HCT116 (cell line): ENCODE measurements at regions not wholly inside any gene's neighbourhood (a gene's known extent, or its start where the extent isn't known, plus 50 kb on each side); places are given as distances from the start of the nearest gene placed in this dataset.

Experiments used
- ATAC-seq: fragments of 200-7000 bp; cut with Tn5 transposase; 2 replicates; pipeline ENCODE4 v1.9.1; 2020; ENCODE audit warnings: mild to moderate bottlenecking, moderate library complexity
- BruUV-seq: library from RNA; stranded (reverse); fragments of 400-500 nt; replicated peaks from 2 replicates; lab custom pipeline; 2021; lab: Mats Ljungman, UMichigan
- CTCF ChIA-PET: fragments of 300-600 bp; sonication (Branson Sonifier 250); formaldehyde crosslinking; loops from one replicate; lab custom pipeline; 2021; ENCODE audit warnings: antibody characterized with exemption; lab: Charles Lee
- POLR2A ChIA-PET: fragments of 300-600, 350-600 bp; sonication (Branson Sonifier 250); formaldehyde crosslinking; loops from one replicate; lab custom pipeline; 2021; ENCODE audit warnings: antibody characterized with exemption; lab: Charles Lee
- RAD21 ChIA-PET, 2 experiments: fragments of 300-600 bp; sonication (Branson Sonifier 250); formaldehyde crosslinking; loops; one replicate each; lab custom pipeline; 2023; ENCODE audit warnings: low total read pairs in 2 of 2; ENCODE audit not compliant: uncharacterized antibody in 2 of 2, unreplicated experiment in 2 of 2, low non-redundant PET in 1 of 2; lab: Charles Lee
- DNase-seq: peaks from one replicate; pipeline ENCODE4 v3.0.0-alpha.2; 2010; ENCODE audit warnings: low read depth, low spot score
- H2AFZ ChIP-seq: fragments of 200-600 bp; shearing (Covaris generic), sonication (generic); 2 replicates; pipeline ENCODE4 v1.6.1; 2017; ENCODE audit warnings: low read depth, mixed run types, mixed read lengths, antibody characterized with exemption, low read length; ENCODE audit not compliant: poor library complexity, severe bottlenecking
- H3K27ac ChIP-seq: 2 replicates; pipeline ENCODE4 v1.5.1; 2012; ENCODE audit warnings: low read depth, low read length
- H3K27me3 ChIP-seq: fragments of 200-600 bp; sonication (generic); 2 replicates; pipeline ENCODE4 v1.6.1; 2016; ENCODE audit warnings: mixed run types, low read length, mixed read lengths; ENCODE audit not compliant: insufficient read depth
- H3K36me3 ChIP-seq, 2 experiments: fragments of 200-500 bp in 1 of 2; fragments of 200-600 bp in 1 of 2; sonication (Bioruptor generic) in 1 of 2; sonication (generic) in 1 of 2; 2 replicates each; pipeline versions ENCODE4 v1.5.1 to v1.6.1; 2014 to 2016; ENCODE audit warnings: low read length in 2 of 2, inconsistent platforms in 1 of 2, mixed read lengths in 1 of 2, mixed run types in 1 of 2; ENCODE audit not compliant: insufficient read depth in 2 of 2, control insufficient read depth in 1 of 2
- H3K4me1 ChIP-seq, 2 experiments: fragments of 200-600 bp in 1 of 2; sonication (generic) in 1 of 2; 2 replicates each; pipeline versions ENCODE4 v1.5.1 to v1.6.1; 2012 to 2017; ENCODE audit warnings: low read length in 2 of 2, inconsistent platforms in 1 of 2, mild to moderate bottlenecking in 1 of 2, mixed read lengths in 1 of 2, mixed run types in 1 of 2, moderate library complexity in 1 of 2; ENCODE audit not compliant: insufficient read depth in 2 of 2, control insufficient read depth in 1 of 2
- H3K4me2 ChIP-seq: fragments of 200-600 bp; sonication (generic); 2 replicates; pipeline ENCODE4 v1.6.1; 2017; ENCODE audit warnings: mixed run types, low read length, mixed read lengths
- H3K4me3 ChIP-seq, 2 experiments: fragments of 200-600 bp in 1 of 2; sonication (generic) in 1 of 2; replicated peaks in 1 of 2; 2 replicates each; pipeline ENCODE4 v1.5.1; 2011 to 2016; ENCODE audit warnings: low read length in 2 of 2, control low read depth in 1 of 2, low read depth in 1 of 2, mild to moderate bottlenecking in 1 of 2, mixed read lengths in 1 of 2, mixed run types in 1 of 2
- H3K79me2 ChIP-seq: fragments of 200-600 bp; sonication (generic); 2 replicates; pipeline ENCODE4 v1.6.1; 2017; ENCODE audit warnings: mild to moderate bottlenecking, mixed run types, low read length, moderate library complexity, mixed read lengths; ENCODE audit not compliant: insufficient read depth
- H3K9ac ChIP-seq: fragments of 200-600 bp; sonication (generic); 2 replicates; pipeline ENCODE4 v1.6.1; 2016; ENCODE audit warnings: low read length, mixed read lengths
- H3K9me2 ChIP-seq: fragments of 200-600 bp; sonication (generic), shearing (Covaris generic); 2 replicates; pipeline ENCODE4 v1.6.1; 2017; ENCODE audit warnings: mixed run types, mild to moderate bottlenecking, moderate library complexity; ENCODE audit not compliant: insufficient read depth
- H3K9me3 ChIP-seq, 2 experiments: fragments of 200-500 bp in 1 of 2; fragments of 200-600 bp in 1 of 2; sonication (Bioruptor generic) in 1 of 2; sonication (generic) in 1 of 2; 2 replicates each; pipeline ENCODE4 v1.6.1; 2014 to 2017; ENCODE audit warnings: low read length in 2 of 2, mixed read lengths in 2 of 2, inconsistent platforms in 1 of 2, low read depth in 1 of 2, mild to moderate bottlenecking in 1 of 2, mixed run types in 1 of 2, moderate library complexity in 1 of 2; ENCODE audit not compliant: control insufficient read depth in 1 of 2, insufficient read depth in 1 of 2
- H4K20me1 ChIP-seq: fragments of 200-600 bp; sonication (generic), shearing (Covaris generic); 2 replicates; pipeline ENCODE4 v1.6.1; 2017; ENCODE audit warnings: mixed run types, mild to moderate bottlenecking, moderate library complexity; ENCODE audit not compliant: insufficient read depth
- CEBPB ChIP-seq: IDR thresholded peaks from 2 replicates; pipeline ENCODE4 v1.6.1; 2012; ENCODE audit warnings: low read depth
- CTCF ChIP-seq, 3 experiments: fragments of 200-600 bp in 1 of 3; sonication (generic) in 1 of 3; IDR thresholded peaks in 2 of 3; conservative IDR thresholded peaks in 1 of 3; 2 replicates each; pipeline ENCODE4 v1.5.1; 2012 to 2017; ENCODE audit warnings: low read depth in 2 of 3, low read length in 2 of 3, antibody characterized with exemption in 1 of 3, borderline replicate concordance in 1 of 3, control low read depth in 1 of 3, mild to moderate bottlenecking in 1 of 3, mixed read lengths in 1 of 3, mixed run types in 1 of 3, moderate library complexity in 1 of 3; ENCODE audit not compliant: insufficient read depth in 1 of 3
- EGR1 ChIP-seq: IDR thresholded peaks from 2 replicates; pipeline ENCODE4 v1.6.1; 2012; ENCODE audit warnings: low read depth
- ELF1 ChIP-seq: IDR thresholded peaks from 2 replicates; pipeline ENCODE4 v1.6.1; 2012; ENCODE audit warnings: low read depth, borderline replicate concordance
- EZH2phosphoT487 ChIP-seq: fragments of 200-600 bp; IDR thresholded peaks from 2 replicates; pipeline ENCODE4 v1.6.1; 2018; ENCODE audit warnings: antibody characterized with exemption, borderline replicate concordance
- JUND ChIP-seq: IDR thresholded peaks from 2 replicates; pipeline ENCODE4 v1.6.1; 2012
- MAX ChIP-seq: IDR thresholded peaks from 2 replicates; pipeline ENCODE4 v1.6.1; 2012
- RAD21 ChIP-seq: IDR thresholded peaks from 2 replicates; pipeline ENCODE4 v1.6.1; 2012; ENCODE audit warnings: low read depth, mild to moderate bottlenecking
- REST ChIP-seq: IDR thresholded peaks from 2 replicates; pipeline ENCODE4 v1.6.1; 2012; ENCODE audit warnings: low read depth
- SP1 ChIP-seq: IDR thresholded peaks from 2 replicates; pipeline ENCODE4 v1.6.1; 2012; ENCODE audit warnings: low read depth
- TCF7L2 ChIP-seq: IDR thresholded peaks from 2 replicates; pipeline ENCODE4 v1.7.0; 2011; ENCODE audit warnings: borderline replicate concordance, inconsistent platforms; ENCODE audit not compliant: insufficient read depth, insufficient read length; ENCODE audit errors: extremely low read depth
- ZFX ChIP-seq: fragments of 450-650 bp; IDR thresholded peaks from 2 replicates; pipeline ENCODE4 v1.6.1; 2017
- ZNF274 ChIP-seq: fragments of 200-500 bp; sonication (Bioruptor generic); IDR thresholded peaks from 2 replicates; pipeline ENCODE4 v1.6.1; 2014; ENCODE audit warnings: mild to moderate bottlenecking, low read depth, low read length, inconsistent platforms
- intact Hi-C: fragments of 100-400 bp; cut with micrococcal nuclease; formaldehyde crosslinking; loops from 2 replicates; pipeline ENCODE4 v1.10.0; 2022

- ChIA-PET RAD21 (no interaction called here), CTCF (no interaction called here), POLR2A (no interaction called here)
- Histone ChIP-seq H3K79me2 (no peaks in the 10 kb centered on the region), H2AFZ (no peak overlapping the region), H3K9ac (no peak overlapping the region), H3K27me3 (peaks cover 12% of the 10 kb centered on the region), H3K9me3 (no peaks in the 10 kb centered on the region), H3K4me1 (no peaks in the 10 kb centered on the region), H3K4me3 (no peak overlapping the region), H3K27ac (no peak overlapping the region), H3K9me2 (no peaks in the 10 kb centered on the region), H3K4me2 (no peak overlapping the region), H3K36me3 (no peaks in the 10 kb centered on the region), H4K20me1 (no peaks in the 10 kb centered on the region)
- intact Hi-C loops = no loop called here
- ATAC-seq (no peak), DNase-seq (no peak)
- no TSS peak for BruUV-seq
- TF ChIP-seq MAX = no peak
These were observed 111.9 kb upstream of the KLHL25 start for GRCh38 chr15:85906640-85907039.

- ChIA-PET RAD21 (no interaction called here), CTCF (no interaction called here), POLR2A (no interaction called here)
- Histone ChIP-seq H3K4me1 (no peaks in the 10 kb centered on the region), H3K79me2 (no peaks in the 10 kb centered on the region), H3K27ac (no peak overlapping the region), H3K27me3 (peaks cover 11% of the 10 kb centered on the region; the same call in 1 of the 2 replicates), H3K9me2 (no peaks in the 10 kb centered on the region), H3K4me2 (no peak overlapping the region), H3K9ac (no peak overlapping the region), H4K20me1 (no peaks in the 10 kb centered on the region), H3K9me3 (no peaks in the 10 kb centered on the region), H2AFZ (no peak overlapping the region), H3K4me3 (no peak overlapping the region), H3K36me3 (no peaks in the 10 kb centered on the region)
- ATAC-seq = no peak
- TF ChIP-seq ZNF274 = no peak
- no peak for TF ChIP-seq CTCF (IDR thresholded peaks at IDR 0.05 in 2 of 3, conservative IDR thresholded peaks at IDR 0.05 in 1 of 3; ENCODE audit: borderline replicate concordance in 1 of 3, insufficient read depth in 1 of 3, low read depth in 2 of 3, low read length in 2 of 3)
- no peak for TF ChIP-seq JUND
- no peak for TF ChIP-seq SP1
- no peak for TF ChIP-seq REST
- TF ChIP-seq TCF7L2 = no peak
- no peak for TF ChIP-seq RAD21
- no peak for TF ChIP-seq EZH2phosphoT487
- no peak for TF ChIP-seq CEBPB
- TF ChIP-seq EGR1 = no peak
- no peak for TF ChIP-seq ELF1
- no peak for TF ChIP-seq ZFX
- BruUV-seq = no TSS peak
- DNase-seq = no peak
- intact Hi-C loops = no loop called here
These were observed 116.1 kb upstream of the KLHL25 start for GRCh38 chr15:85910834-85911233.
